HepG2 (cell line): ENCODE measurements at regions not wholly inside any gene's neighbourhood (a gene's known extent, or its start where the extent isn't known, plus 50 kb on each side); places are given as distances from the start of the nearest gene placed in this dataset.

Source experiments
- ATAC-seq: fragments of 200-7000 bp; cut with Tn5 transposase; 3 replicates; pipeline ENCODE4 v1.9.1; 2020; ENCODE audit warnings: mild to moderate bottlenecking, moderate library complexity
- BruUV-seq: library from RNA; stranded (reverse); fragments of 400-500 nt; replicated peaks from 2 replicates; lab custom pipeline; 2021; lab: Mats Ljungman, UMichigan
- CTCF ChIA-PET: fragments of 300-600 bp; formaldehyde crosslinking; extraction: SDS; loops from one replicate; lab custom pipeline; 2021; ENCODE audit warnings: low total read pairs, inconsistent platforms, low intra/inter-chr PET ratio; lab: Yijun Ruan, JAX
- POLR2A ChIA-PET: fragments of 350-600 bp; sonication (Branson Sonifier 250); formaldehyde crosslinking; loops from one replicate; lab custom pipeline; 2020; ENCODE audit warnings: antibody characterized with exemption, inconsistent platforms; lab: Yijun Ruan, JAX
- DNase-seq: peaks from one replicate; pipeline ENCODE4 v3.0.0-alpha.2; 2015; ENCODE audit warnings: low spot score
- FAIRE-seq: peaks from 3 replicates; lab custom pipeline; 2011; peaks lifted over from hg19 to GRCh38; lab: Jason Lieb, UNC
- H2AFZ ChIP-seq: one replicate; pipeline ENCODE4 v1.6.1; 2011; ENCODE audit warnings: low read length, inconsistent platforms
- H3K27ac ChIP-seq: fragments of 300-600 bp; 3 replicates; pipeline ENCODE4 v1.8.0; 2011; ENCODE audit warnings: mixed run types, mild to moderate bottlenecking, mixed read lengths, low read length, inconsistent platforms; ENCODE audit not compliant: insufficient read depth; ENCODE audit errors: extremely low read length
- H3K27me3 ChIP-seq, 2 experiments: fragments of 200-600 bp in 1 of 2; 2 replicates in 1 of 2; 3 replicates in 1 of 2; pipeline versions ENCODE4 v1.6.0 to v1.8.0; 2011; ENCODE audit warnings: low read length in 2 of 2, mild to moderate bottlenecking in 2 of 2, moderate library complexity in 2 of 2, inconsistent platforms in 1 of 2; ENCODE audit not compliant: insufficient read depth in 2 of 2, control insufficient read depth in 1 of 2
- H3K36me3 ChIP-seq, 2 experiments: fragments of 200-600 bp in 1 of 2; replicated peaks in 1 of 2; 2 replicates in 1 of 2; 3 replicates in 1 of 2; pipeline versions ENCODE4 v1.5.1 to v1.8.0; 2011; ENCODE audit warnings: low read length in 2 of 2, inconsistent platforms in 1 of 2; ENCODE audit not compliant: insufficient read depth in 2 of 2, control insufficient read depth in 1 of 2
- H3K4me1 ChIP-seq: 2 replicates; pipeline ENCODE4 v1.5.1; 2012; ENCODE audit warnings: low read length, inconsistent platforms; ENCODE audit not compliant: insufficient read depth
- H3K4me2 ChIP-seq: 2 replicates; pipeline ENCODE4 v1.6.0; 2011; ENCODE audit warnings: low read depth, low read length, inconsistent platforms
- H3K4me3 ChIP-seq, 3 experiments: fragments of 200-600 bp in 1 of 3; sonication (generic), shearing (Covaris generic) in 1 of 3; replicated peaks in 1 of 3; 2 replicates each; pipeline ENCODE4 v1.5.1; 2011 to 2016; ENCODE audit warnings: low read length in 3 of 3, inconsistent platforms in 2 of 3, low read depth in 2 of 3, mild to moderate bottlenecking in 2 of 3, control low read depth in 1 of 3, mixed read lengths in 1 of 3; ENCODE audit not compliant: insufficient read depth in 1 of 3
- H3K79me2 ChIP-seq: one replicate; pipeline ENCODE4 v1.6.1; 2011; ENCODE audit warnings: low read length, inconsistent platforms; ENCODE audit not compliant: insufficient read depth
- H3K9ac ChIP-seq: 2 replicates; pipeline ENCODE4 v1.6.0; 2011; ENCODE audit warnings: mild to moderate bottlenecking, low read depth, low read length, inconsistent platforms; ENCODE audit not compliant: insufficient read depth
- H3K9me3 ChIP-seq: 2 replicates; pipeline ENCODE4 v1.5.1; 2012; ENCODE audit warnings: mild to moderate bottlenecking, low read length
- H4K20me1 ChIP-seq: 2 replicates; pipeline ENCODE4 v1.6.0; 2011; ENCODE audit warnings: inconsistent platforms, mild to moderate bottlenecking, low read length, moderate library complexity; ENCODE audit not compliant: insufficient read depth
- CBFB ChIP-seq: sonication (generic); formaldehyde crosslinking; IDR thresholded peaks from 2 replicates; pipeline ENCODE4 v1.4.0; 2020; ENCODE audit warnings: missing genetic modification reagents
- CEBPB ChIP-seq: IDR thresholded peaks from 2 replicates; pipeline ENCODE4 v1.6.1; 2011; ENCODE audit warnings: low read depth, low read length, improper control_type of control experiment, borderline replicate concordance
- FOXA1 ChIP-seq, 2 experiments: fragments of 450-650 bp in 1 of 2; sonication (generic) in 1 of 2; formaldehyde crosslinking in 1 of 2; IDR thresholded peaks; 2 replicates each; pipeline versions ENCODE4 v1.4.0 to v1.6.1; 2016 to 2020; ENCODE audit warnings: missing genetic modification reagents in 1 of 2
- MTA1 ChIP-seq: sonication (generic); formaldehyde crosslinking; IDR thresholded peaks from 2 replicates; pipeline ENCODE4 v1.4.0; 2020; ENCODE audit warnings: missing genetic modification reagents, mild to moderate bottlenecking, borderline replicate concordance
- PRDM10 ChIP-seq: sonication (generic); formaldehyde crosslinking; IDR thresholded peaks from 2 replicates; pipeline ENCODE4 v1.4.0; 2020; ENCODE audit warnings: low read depth, missing genetic modification reagents
- SRSF4 ChIP-seq: fragments of 200-400 bp; formaldehyde crosslinking; IDR thresholded peaks from one replicate; pipeline ENCODE4 v1.6.1; 2018; ENCODE audit warnings: mild to moderate bottlenecking, low read depth, low read length, moderate library complexity; ENCODE audit not compliant: poor library complexity, severe bottlenecking
- TBX3 ChIP-seq: fragments of 450-650 bp; IDR thresholded peaks from 2 replicates; pipeline ENCODE4 v1.6.1; 2017; ENCODE audit warnings: antibody characterized with exemption, mild to moderate bottlenecking, inconsistent platforms, borderline replicate concordance
- ZNF576 ChIP-seq: sonication (generic); formaldehyde crosslinking; IDR thresholded peaks from 2 replicates; pipeline ENCODE4 v1.4.0; 2020; ENCODE audit warnings: mild to moderate bottlenecking, missing genetic modification reagents
- ZNF616 ChIP-seq: sonication (generic); formaldehyde crosslinking; IDR thresholded peaks from 2 replicates; pipeline ENCODE4 v1.5.0; 2020; ENCODE audit warnings: low read depth, mild to moderate bottlenecking, missing genetic modification reagents
- ZNF713 ChIP-seq: sonication (generic); formaldehyde crosslinking; IDR thresholded peaks from 2 replicates; pipeline ENCODE4 v1.4.0; 2020; ENCODE audit warnings: mild to moderate bottlenecking, missing genetic modification reagents
- WGBS: methylation state at CpG from one replicate; pipeline ENCODE4 v1.1.6; 2017; ENCODE audit warnings: low lambda C conversion rate; 5-methylcytosine and 5-hydroxymethylcytosine counted together
- in situ Hi-C: cut with HindIII; loops from 2 replicates; pipeline ENCODE4 v1.10.0; 2017; ENCODE audit warnings: low pct_unique_long_range_greater_than_20kb; ENCODE audit not compliant: extremely low pct_ligation_motif_present
- intact Hi-C: fragments of 100-400 bp; cut with micrococcal nuclease; formaldehyde crosslinking; loops from one replicate; pipeline ENCODE4 v1.10.0; 2022; ENCODE audit not compliant: unreplicated experiment
- TF ChIP-seq, protein P1 (sequence below): sonication (generic); formaldehyde crosslinking; IDR thresholded peaks from 2 replicates; pipeline ENCODE4 v1.8.1; 2023; ENCODE audit warnings: mild to moderate bottlenecking, inconsistent platforms, moderate library complexity, missing genetic modification reagents, borderline replicate concordance
- TF ChIP-seq, protein P2 (sequence below): sonication (generic); formaldehyde crosslinking; IDR thresholded peaks from 2 replicates; pipeline ENCODE4 v1.4.0; 2020; ENCODE audit warnings: missing genetic modification reagents
- TF ChIP-seq, protein P3 (sequence below): sonication (generic); formaldehyde crosslinking; IDR thresholded peaks from 2 replicates; pipeline ENCODE4 v1.4.0; 2020; ENCODE audit warnings: missing genetic modification reagents

- H2AFZ ChIP-seq, result no peak overlapping the region
- TF ChIP-seq, protein P1, sequence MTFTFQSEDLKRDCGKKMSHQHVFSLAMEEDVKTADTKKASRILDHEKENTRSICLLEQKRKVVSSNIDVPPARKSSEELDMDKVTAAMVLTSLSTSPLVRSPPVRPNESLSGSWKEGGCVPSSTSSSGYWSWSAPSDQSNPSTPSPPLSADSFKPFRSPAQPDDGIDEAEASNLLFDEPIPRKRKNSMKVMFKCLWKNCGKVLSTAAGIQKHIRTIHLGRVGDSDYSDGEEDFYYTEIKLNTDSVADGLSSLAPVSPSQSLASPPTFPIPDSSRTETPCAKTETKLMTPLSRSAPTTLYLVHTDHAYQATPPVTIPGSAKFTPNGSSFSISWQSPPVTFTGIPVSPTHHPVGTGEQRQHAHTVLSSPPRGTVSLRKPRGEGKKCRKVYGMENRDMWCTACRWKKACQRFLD (CRISPR knock-in tag), result no peak
- TF ChIP-seq MTA1 (CRISPR knock-in tag) (no peak), CBFB (no peak), SRSF4 (no peak), ZNF713 (CRISPR knock-in tag) (no peak), FOXA1 (IDR thresholded peaks at IDR 0.05) (no peak), FOXA1 (CRISPR knock-in tag; IDR thresholded peaks at IDR 0.05) (no peak), ZNF616 (CRISPR knock-in tag) (no peak), ZNF576 (CRISPR knock-in tag) (no peak), PRDM10 (CRISPR knock-in tag) (no peak), CEBPB (no peak), TBX3 (no peak)
- TF ChIP-seq, protein P2, sequence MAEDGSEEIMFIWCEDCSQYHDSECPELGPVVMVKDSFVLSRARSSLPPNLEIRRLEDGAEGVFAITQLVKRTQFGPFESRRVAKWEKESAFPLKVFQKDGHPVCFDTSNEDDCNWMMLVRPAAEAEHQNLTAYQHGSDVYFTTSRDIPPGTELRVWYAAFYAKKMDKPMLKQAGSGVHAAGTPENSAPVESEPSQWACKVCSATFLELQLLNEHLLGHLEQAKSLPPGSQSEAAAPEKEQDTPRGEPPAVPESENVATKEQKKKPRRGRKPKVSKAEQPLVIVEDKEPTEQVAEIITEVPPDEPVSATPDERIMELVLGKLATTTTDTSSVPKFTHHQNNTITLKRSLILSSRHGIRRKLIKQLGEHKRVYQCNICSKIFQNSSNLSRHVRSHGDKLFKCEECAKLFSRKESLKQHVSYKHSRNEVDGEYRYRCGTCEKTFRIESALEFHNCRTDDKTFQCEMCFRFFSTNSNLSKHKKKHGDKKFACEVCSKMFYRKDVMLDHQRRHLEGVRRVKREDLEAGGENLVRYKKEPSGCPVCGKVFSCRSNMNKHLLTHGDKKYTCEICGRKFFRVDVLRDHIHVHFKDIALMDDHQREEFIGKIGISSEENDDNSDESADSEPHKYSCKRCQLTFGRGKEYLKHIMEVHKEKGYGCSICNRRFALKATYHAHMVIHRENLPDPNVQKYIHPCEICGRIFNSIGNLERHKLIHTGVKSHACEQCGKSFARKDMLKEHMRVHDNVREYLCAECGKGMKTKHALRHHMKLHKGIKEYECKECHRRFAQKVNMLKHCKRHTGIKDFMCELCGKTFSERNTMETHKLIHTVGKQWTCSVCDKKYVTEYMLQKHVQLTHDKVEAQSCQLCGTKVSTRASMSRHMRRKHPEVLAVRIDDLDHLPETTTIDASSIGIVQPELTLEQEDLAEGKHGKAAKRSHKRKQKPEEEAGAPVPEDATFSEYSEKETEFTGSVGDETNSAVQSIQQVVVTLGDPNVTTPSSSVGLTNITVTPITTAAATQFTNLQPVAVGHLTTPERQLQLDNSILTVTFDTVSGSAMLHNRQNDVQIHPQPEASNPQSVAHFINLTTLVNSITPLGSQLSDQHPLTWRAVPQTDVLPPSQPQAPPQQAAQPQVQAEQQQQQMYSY (CRISPR knock-in tag), result no peak
- TF ChIP-seq, protein P3, sequence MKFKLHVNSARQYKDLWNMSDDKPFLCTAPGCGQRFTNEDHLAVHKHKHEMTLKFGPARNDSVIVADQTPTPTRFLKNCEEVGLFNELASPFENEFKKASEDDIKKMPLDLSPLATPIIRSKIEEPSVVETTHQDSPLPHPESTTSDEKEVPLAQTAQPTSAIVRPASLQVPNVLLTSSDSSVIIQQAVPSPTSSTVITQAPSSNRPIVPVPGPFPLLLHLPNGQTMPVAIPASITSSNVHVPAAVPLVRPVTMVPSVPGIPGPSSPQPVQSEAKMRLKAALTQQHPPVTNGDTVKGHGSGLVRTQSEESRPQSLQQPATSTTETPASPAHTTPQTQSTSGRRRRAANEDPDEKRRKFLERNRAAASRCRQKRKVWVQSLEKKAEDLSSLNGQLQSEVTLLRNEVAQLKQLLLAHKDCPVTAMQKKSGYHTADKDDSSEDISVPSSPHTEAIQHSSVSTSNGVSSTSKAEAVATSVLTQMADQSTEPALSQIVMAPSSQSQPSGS (CRISPR knock-in tag), result no peak
Observed at GRCh38 chr3:182413061-182413460, 380.2 kb upstream of the ATP11B start.

More at GRCh38 chr3:182413061-182413460, 380.2 kb upstream of the ATP11B start:
- H3K79me2 ChIP-seq, result no peaks in the 10 kb centered on the region
- H4K20me1 ChIP-seq, result no peaks in the 10 kb centered on the region
- H3K4me2 ChIP-seq, result no peak overlapping the region
- H3K36me3 ChIP-seq, result no peaks in the 10 kb centered on the region
- intact Hi-C loops (no loop called here), in situ Hi-C loops (no loop called here)
- H3K9me3 ChIP-seq, result no peaks in the 10 kb centered on the region
- DNase-seq, result no peak
- ATAC-seq, result no peak
- no peak overlapping the region for H3K9ac ChIP-seq
- H3K4me1 ChIP-seq, result no peaks in the 10 kb centered on the region
- no peaks in the 10 kb centered on the region for H3K27me3 ChIP-seq
- no peak for FAIRE-seq
- H3K4me3 ChIP-seq, result no peak overlapping the region
- POLR2A ChIA-PET, result no interaction called here
- WGBS, result 4% methylated on average over 1 of the region's 1 CpG
- CTCF ChIA-PET, result no interaction called here
- H3K27ac ChIP-seq, result no peak overlapping the region
- no TSS peak for BruUV-seq
